ENCODE measurements at regions not wholly inside any gene's neighbourhood (a gene's known extent, or its start where the extent isn't known, plus 50 kb on each side); places are given as distances from the start of the nearest gene placed in this dataset.

DNA sequence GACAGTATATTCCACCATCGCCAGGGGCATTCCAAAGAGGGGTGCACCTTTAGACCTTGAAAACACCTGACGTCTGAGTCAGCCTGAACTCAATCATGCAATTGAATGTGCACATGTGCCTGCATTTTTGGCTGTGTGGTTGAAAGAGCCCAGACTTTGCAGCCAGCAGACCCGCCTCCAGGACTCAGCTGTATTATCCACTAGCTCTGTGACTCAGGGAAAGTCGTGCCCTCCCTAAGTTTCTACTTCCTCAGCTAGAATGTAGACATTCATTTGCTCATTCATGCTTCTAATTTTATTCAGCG lies 94.2 kb downstream of the LRRC30 start:
- H3K27ac Mint-ChIP-seq = no peak overlapping the region
- no peaks in the 10 kb centered on the region for H3K27me3 Mint-ChIP-seq (ENCODE audit: low read depth)
- H3K4me3 Mint-ChIP-seq = no peak overlapping the region
- DNase-seq (no peak), ATAC-seq (replicated peaks in 1 of 2) (no peak)
- H3K9me3 Mint-ChIP-seq = peaks cover 1 to 10% of the 10 kb centered on the region in 2 donors
- no peaks in the 10 kb centered on the region for H3K36me3 Mint-ChIP-seq (ENCODE audit: insufficient read depth in 2 of 2)
- no peaks in the 10 kb centered on the region for H3K4me1 Mint-ChIP-seq (ENCODE audit: low read depth)

DNA sequence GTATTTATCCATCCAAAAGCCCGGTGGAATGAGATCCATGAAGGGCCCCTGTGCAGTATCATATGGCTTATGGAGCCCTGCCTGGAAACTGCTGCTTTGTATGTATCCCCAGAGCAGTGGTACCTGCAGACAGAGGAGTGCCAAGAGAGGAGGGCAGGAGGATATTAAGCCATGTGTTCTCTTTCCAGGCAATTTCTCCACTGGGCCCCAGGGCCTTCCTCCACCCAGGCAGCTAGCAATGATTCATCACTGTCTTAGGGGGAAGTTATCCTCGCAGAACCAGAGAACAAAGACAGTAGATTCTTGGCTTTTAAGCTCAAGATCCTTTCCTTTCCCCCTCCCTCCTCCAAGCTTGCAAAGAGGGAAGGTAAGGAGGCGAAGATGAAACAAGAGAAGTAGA lies 98.1 kb downstream of the LRRC30 start:
- no peak for ATAC-seq (replicated peaks in 1 of 2)
- Mint-ChIP-seq H3K36me3 (ENCODE audit: insufficient read depth in 2 of 2) (peaks cover 0 to 1% of the 10 kb centered on the region in 2 donors), H3K27me3 (ENCODE audit: low read depth) (no peaks in the 10 kb centered on the region), H3K4me1 (ENCODE audit: low read depth) (no peaks in the 10 kb centered on the region), H3K27ac (no peak overlapping the region), H3K4me3 (no peak overlapping the region), H3K9me3 (peaks cover 1 to 12% of the 10 kb centered on the region in 2 donors)
- no peak for DNase-seq

DNA sequence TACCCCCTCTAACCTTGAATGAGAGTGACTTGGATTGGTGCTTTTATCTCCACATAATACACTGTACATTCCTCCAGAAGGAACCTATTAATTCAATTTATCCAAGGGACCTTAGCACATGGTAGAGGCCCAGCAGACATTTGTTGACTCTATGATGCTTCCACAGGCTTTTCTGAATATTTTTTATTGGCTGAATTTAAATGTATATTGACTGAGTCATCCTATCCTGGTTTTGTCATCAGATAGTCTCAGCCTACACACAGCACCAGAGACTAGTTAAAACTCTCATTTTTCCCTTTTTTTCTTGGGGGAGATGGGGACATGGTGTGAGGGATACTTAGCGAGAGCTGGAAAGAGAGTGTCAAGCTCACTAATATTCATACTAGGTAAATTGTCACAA lies 101.6 kb downstream of the LRRC30 start:
- ATAC-seq (replicated peaks in 1 of 2) = no peak
- Mint-ChIP-seq H3K27ac (no peak overlapping the region), H3K4me1 (ENCODE audit: low read depth) (no peaks in the 10 kb centered on the region), H3K27me3 (ENCODE audit: low read depth) (no peaks in the 10 kb centered on the region), H3K9me3 (peaks cover under 1 to 10% of the 10 kb centered on the region in 2 donors), H3K4me3 (no peak overlapping the region), H3K36me3 (ENCODE audit: insufficient read depth in 2 of 2) (peaks cover 0 to 1% of the 10 kb centered on the region in 2 donors)
- no peak for DNase-seq

DNA sequence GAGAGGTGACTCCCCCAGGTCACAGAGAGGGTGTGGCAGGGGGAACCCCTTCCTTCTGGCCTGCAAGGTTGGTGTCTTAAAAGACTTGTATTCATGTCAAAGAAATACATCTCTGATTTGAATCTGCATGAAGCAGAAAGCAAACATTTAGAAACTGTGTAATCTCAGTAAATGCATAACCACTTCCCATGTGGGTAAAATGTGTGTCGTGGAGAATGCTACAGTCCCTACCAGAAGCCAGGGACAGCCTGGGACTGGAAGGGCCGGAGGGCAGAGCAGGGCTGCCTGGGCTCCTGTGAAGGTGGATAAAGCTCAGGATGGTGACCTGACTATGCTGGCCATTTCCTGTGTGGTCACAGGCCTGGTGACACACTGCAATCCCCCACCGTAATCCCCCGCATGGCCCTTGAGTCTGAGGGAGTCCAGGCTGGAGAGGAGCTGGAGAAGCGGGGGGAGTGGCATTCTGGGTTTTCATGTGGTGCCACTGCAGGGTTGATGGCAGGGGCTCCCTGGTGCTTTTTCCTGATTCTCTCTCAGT lies 102.2 kb downstream of the LRRC30 start:
- no peak for DNase-seq
- Mint-ChIP-seq H3K27ac (no peak overlapping the region), H3K36me3 (ENCODE audit: insufficient read depth in 2 of 2) (peaks cover 0 to 1% of the 10 kb centered on the region in 2 donors), H3K27me3 (ENCODE audit: low read depth) (no peaks in the 10 kb centered on the region), H3K4me3 (no peak overlapping the region), H3K4me1 (ENCODE audit: low read depth) (no peaks in the 10 kb centered on the region), H3K9me3 (peaks cover 0 to 8% of the 10 kb centered on the region in 2 donors)
- ATAC-seq (replicated peaks in 1 of 2) = no peak

DNA sequence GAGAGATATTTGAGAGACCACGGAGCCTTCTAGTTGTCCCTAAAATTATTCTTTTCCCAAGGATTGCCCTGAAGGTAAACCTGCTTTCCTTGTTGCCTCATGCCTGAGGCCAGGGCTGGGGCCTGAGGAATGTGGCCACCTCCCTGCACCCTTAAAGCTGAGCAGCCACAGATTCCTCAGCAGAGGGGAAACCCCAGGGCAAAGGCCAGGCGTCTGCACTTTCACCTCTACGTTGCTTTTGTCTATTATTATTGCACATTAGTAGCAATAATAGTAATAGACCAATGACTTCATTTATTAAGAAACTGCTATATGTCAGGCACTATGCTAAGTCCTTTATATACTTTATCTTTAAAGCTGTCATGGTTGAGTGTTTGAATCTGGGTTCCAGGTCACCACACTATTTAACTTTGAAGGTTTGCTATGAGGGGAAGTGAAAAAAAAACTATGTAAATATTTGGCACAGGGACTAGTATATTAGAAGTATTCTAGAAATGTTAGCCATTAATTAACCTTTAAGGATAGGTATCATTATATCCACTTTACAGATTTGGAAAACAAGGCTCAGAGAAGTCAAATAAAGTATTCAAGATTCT lies 104.2 kb downstream of the LRRC30 start:
- H3K4me3 Mint-ChIP-seq = no peak overlapping the region
- H3K27me3 Mint-ChIP-seq (ENCODE audit: low read depth) = no peaks in the 10 kb centered on the region
- ATAC-seq (replicated peaks in 1 of 2) (no peak), DNase-seq (no peak)
- no peaks in the 10 kb centered on the region for H3K4me1 Mint-ChIP-seq (ENCODE audit: low read depth)
- no peak overlapping the region for H3K27ac Mint-ChIP-seq
- H3K9me3 Mint-ChIP-seq = peaks cover 0 to 3% of the 10 kb centered on the region in 2 donors
- peaks cover 0 to 1% of the 10 kb centered on the region in 2 donors for H3K36me3 Mint-ChIP-seq (ENCODE audit: insufficient read depth in 2 of 2)

DNA sequence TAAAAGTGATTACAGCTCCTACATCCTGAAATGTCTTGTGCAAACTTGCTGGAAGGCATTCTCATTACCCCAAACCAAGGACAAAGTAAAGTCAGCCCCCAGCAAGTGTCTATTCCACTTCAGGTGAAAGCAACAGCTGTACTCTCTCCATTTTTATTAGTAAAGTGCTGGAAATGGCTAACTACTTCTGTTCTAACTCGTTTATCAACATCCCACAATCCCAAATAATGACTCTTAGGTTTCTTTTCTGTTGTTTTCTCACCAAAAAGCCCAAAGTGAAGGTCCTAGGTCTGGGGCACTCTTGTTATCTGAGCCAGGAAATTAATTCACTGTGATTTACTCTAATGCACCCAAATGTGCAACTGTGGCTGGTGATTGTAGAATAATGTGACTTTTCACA lies 105.7 kb downstream of the LRRC30 start:
- peaks cover 0 to 1% of the 10 kb centered on the region in 2 donors for H3K36me3 Mint-ChIP-seq (ENCODE audit: insufficient read depth in 2 of 2)
- H3K27me3 Mint-ChIP-seq (ENCODE audit: low read depth) = no peaks in the 10 kb centered on the region
- H3K4me3 Mint-ChIP-seq = no peak overlapping the region
- no peaks in the 10 kb centered on the region for H3K4me1 Mint-ChIP-seq (ENCODE audit: low read depth)
- H3K27ac Mint-ChIP-seq = no peak overlapping the region
- H3K9me3 Mint-ChIP-seq = peaks cover 0 to 3% of the 10 kb centered on the region in 2 donors
- DNase-seq (no peak), ATAC-seq (replicated peaks in 1 of 2) (no peak)

DNA sequence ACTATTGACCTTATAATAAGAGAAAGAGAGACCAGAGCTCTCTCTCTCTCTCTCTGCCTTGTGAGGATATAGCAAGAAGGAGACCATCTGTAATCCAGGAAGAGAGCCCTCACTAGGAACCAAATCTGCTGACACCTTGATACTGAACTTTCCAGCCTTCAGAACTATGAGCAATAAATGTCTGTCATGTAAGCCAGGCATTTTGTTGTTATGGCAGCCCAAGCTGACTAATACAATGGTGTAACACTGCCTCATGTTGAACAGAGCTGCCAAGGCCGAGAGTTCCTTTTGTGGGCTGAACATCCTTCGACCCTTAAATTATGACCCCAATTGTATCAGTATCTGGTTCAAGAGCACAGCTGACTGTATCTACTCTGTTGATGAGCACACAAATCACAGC lies 108.0 kb downstream of the LRRC30 start:
- Mint-ChIP-seq H3K4me3 (no peak overlapping the region), H3K27ac (no peak overlapping the region), H3K27me3 (ENCODE audit: low read depth) (no peaks in the 10 kb centered on the region), H3K9me3 (peaks cover 0 to 3% of the 10 kb centered on the region in 2 donors), H3K4me1 (ENCODE audit: low read depth) (no peaks in the 10 kb centered on the region), H3K36me3 (ENCODE audit: insufficient read depth in 2 of 2) (no peaks in the 10 kb centered on the region)
- ATAC-seq (replicated peaks in 1 of 2) = no peak
- no peak for DNase-seq

DNA sequence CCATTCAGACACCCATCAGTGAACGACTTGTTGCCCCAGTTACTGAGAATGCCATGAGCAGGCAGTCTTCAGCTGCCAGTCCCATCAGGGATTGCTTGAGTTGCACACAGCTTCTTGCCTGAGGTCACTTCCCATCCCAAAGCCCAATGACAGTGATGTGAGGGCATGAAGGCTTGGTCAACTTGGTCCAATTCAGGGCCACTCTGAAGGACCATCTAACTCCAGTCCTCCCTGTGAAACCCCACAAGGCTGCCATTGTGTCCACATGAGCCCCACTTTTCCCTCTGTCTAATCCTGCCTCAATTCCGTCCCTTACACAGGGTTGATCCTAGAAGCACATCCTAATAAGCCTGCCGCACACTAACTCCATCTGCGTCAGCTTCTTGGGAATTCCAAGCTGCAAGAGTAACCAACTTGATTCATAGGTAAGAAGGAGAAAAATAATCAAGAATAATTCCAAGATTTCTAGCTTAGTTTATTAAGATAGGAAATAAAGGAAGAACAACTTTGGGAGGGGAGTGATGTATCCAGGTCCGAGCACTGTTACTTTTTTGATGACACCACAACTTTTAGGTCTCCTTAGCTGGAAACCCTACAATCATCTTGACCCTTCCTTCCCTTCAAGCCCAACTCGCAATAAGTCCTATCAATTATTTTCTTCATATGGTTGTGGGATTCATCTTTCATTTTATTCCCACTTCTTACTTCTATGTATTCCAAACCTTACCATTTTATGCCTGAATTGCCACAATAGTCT lies 110.9 kb downstream of the LRRC30 start:
- ATAC-seq (replicated peaks in 1 of 2) (no peak), DNase-seq (no peak)
- H3K4me3 Mint-ChIP-seq = no peak overlapping the region
- no peak overlapping the region for H3K27ac Mint-ChIP-seq
- H3K4me1 Mint-ChIP-seq (ENCODE audit: low read depth) = no peaks in the 10 kb centered on the region
- H3K9me3 Mint-ChIP-seq = peaks cover 1 to 3% of the 10 kb centered on the region in 2 donors
- H3K36me3 Mint-ChIP-seq (ENCODE audit: insufficient read depth in 2 of 2) = no peaks in the 10 kb centered on the region
- H3K27me3 Mint-ChIP-seq (ENCODE audit: low read depth) = no peaks in the 10 kb centered on the region

DNA sequence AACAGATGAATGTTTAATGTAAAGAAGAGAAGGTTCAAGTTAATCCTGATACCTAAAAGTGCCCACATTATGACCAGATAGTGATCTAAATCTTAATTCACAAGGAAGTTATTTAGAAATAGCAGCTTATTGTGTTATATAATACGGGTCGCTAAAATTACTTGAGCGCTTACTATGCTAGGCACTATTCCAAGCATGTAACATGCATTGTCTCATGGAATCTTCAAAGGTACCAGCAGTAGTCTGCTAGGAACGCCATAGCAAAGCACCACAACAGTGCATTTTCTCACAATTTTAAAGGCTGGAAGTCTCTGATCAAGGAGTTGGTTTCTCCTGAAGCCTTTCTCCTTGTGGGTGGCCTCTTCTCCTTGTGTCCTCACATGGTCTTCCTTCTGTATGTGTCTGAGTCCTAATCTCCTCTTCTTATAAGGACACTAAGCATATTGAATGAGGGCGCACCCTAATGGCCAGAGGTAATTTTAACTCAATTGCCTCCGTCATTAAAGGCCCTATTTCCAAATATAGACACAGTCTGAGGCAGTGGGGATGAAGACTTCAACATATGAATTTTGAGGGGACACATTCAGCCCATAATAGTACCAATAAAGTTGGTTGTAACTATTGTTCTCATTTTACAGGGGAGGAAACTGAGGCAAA lies 118.4 kb downstream of the LRRC30 start:
- Mint-ChIP-seq H3K4me1 (ENCODE audit: low read depth) (no peaks in the 10 kb centered on the region), H3K27me3 (ENCODE audit: low read depth) (no peaks in the 10 kb centered on the region), H3K4me3 (no peak overlapping the region), H3K9me3 (peaks cover 5 to 7% of the 10 kb centered on the region in 2 donors), H3K27ac (no peak overlapping the region), H3K36me3 (ENCODE audit: insufficient read depth in 2 of 2) (peaks cover 0 to 1% of the 10 kb centered on the region in 2 donors)
- DNase-seq (no peak), ATAC-seq (replicated peaks in 1 of 2) (no peak)

DNA sequence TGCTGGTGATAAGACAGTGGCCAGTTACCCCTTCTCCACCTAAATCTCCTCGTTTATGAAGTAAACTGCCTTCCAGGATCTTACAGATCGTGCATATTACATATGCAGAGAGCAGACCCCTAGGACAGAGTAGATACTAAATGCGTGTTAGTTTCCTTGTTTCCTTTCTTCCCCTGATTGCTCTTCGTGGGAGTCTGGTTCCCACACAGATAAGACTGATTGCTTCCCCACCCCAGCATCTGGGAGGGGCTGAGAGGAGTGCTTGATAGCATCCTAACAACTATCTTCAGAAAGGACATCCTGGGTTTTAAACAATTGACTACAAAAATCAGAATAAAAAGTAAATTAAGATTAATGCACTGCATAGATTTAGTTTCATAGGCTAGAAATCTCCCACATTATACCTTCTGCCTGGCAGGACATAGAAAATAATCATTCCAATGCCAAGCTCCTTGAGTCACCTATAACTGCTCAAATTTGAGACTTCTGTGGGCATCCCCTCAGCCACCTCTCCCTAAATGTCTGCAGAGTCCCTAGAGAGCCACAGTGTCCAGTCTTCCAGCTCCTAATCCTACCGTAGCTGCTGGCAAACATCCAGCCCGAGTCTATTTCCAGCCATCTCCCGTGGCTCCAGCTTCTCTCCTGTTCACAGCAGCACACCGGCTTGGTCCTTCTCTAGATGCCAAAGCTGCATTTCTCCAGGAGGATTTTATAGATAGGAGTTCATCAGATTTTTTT lies 128.3 kb downstream of the LRRC30 start:
- Mint-ChIP-seq H3K4me3 (no peak overlapping the region), H3K4me1 (ENCODE audit: low read depth) (no peaks in the 10 kb centered on the region), H3K36me3 (ENCODE audit: insufficient read depth in 2 of 2) (no peaks in the 10 kb centered on the region), H3K27ac (no peak overlapping the region), H3K27me3 (ENCODE audit: low read depth) (no peaks in the 10 kb centered on the region), H3K9me3 (peaks cover 0 to 6% of the 10 kb centered on the region in 2 donors)
- DNase-seq = no peak
- no peak for ATAC-seq (replicated peaks in 1 of 2)

DNA sequence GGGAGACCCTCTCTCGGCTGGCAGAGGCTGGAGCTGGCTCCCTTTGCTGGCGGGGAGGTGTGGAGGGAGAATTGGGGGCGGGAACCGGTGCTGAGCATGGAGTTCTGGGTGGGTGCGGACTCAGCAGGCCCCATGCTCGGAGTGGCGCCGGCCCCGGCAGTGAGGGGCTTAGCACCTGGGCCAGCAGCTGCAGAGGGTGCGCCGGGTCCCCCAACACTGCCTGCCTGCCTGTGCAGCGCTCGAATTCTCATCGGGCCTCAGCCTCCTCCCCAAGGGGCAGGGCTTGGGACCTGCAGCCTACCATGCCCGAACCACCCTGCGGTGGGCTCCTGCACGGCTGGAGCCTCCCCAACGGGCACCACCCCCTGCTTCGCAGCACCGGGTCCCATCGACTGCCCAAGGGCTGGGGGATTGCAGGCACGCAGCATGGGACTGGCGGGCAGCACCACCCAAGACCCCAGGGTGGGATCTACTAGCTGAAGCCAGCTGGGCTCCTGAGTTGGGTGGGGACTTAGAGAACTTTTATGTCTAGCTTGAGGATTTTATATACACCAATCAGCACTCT lies 129.8 kb downstream of the LRRC30 start:
- H3K27ac Mint-ChIP-seq = no peak overlapping the region
- H3K27me3 Mint-ChIP-seq (ENCODE audit: low read depth) = no peaks in the 10 kb centered on the region
- peaks cover 3 to 6% of the 10 kb centered on the region in 2 donors for H3K9me3 Mint-ChIP-seq
- ATAC-seq (replicated peaks in 1 of 2) (no peak), DNase-seq (no peak)
- no peak overlapping the region for H3K4me3 Mint-ChIP-seq
- H3K4me1 Mint-ChIP-seq (ENCODE audit: low read depth) = no peaks in the 10 kb centered on the region
- H3K36me3 Mint-ChIP-seq (ENCODE audit: insufficient read depth in 2 of 2) = no peaks in the 10 kb centered on the region

DNA sequence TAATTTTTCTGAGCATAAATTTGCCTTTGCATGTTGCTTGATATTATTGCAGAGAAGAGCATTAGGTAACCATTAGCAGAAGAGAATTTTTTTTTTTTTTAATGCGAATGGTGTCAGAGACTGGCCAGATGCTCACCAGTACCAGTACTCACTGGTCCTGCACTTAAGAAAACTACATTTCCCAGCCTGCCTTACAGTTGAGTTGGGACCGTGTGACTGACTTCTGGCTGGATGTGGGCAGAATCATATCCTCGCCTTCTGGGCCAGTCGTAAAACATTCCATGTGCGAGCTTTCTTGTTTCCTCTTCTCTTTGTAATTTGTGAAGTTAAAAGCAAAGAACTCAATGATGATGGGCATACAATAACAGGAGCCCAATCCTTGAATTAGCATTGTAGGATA lies 132.4 kb downstream of the LRRC30 start:
- Mint-ChIP-seq H3K4me3 (no peak overlapping the region), H3K9me3 (peaks cover 3 to 4% of the 10 kb centered on the region in 2 donors), H3K27ac (no peak overlapping the region), H3K4me1 (ENCODE audit: low read depth) (no peaks in the 10 kb centered on the region), H3K36me3 (ENCODE audit: insufficient read depth in 2 of 2) (no peaks in the 10 kb centered on the region), H3K27me3 (ENCODE audit: low read depth) (no peaks in the 10 kb centered on the region)
- DNase-seq (no peak), ATAC-seq (replicated peaks in 1 of 2) (no peak)

DNA sequence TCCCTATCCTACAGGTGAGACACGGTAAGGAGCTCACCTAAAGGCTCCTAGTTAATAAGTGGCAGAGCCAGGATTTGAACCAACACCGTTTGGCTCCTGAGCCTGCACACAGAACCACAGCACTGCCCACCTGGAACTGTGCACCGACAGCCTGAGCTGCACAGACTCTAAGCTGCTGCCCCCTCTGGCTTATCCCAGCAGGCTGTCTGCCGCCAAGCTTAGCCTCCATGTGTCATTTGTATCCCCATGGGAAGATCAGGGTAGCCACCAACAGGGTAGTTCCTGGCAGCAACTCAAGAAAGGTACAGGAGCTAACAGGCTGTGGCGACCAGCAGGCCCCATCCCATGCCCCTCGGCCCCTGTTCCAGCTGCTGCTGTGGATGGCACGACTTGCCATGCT lies 135.7 kb downstream of the LRRC30 start:
- no peaks in the 10 kb centered on the region for H3K4me1 Mint-ChIP-seq (ENCODE audit: low read depth)
- no peaks in the 10 kb centered on the region for H3K27me3 Mint-ChIP-seq (ENCODE audit: low read depth)
- no peak overlapping the region for H3K4me3 Mint-ChIP-seq
- no peak overlapping the region for H3K27ac Mint-ChIP-seq
- DNase-seq = no peak
- H3K36me3 Mint-ChIP-seq (ENCODE audit: insufficient read depth in 2 of 2) = no peaks in the 10 kb centered on the region
- no peak for ATAC-seq (replicated peaks in 1 of 2)
- peaks cover under 1 to 4% of the 10 kb centered on the region in 2 donors for H3K9me3 Mint-ChIP-seq
